Activated T-helper 1 cell treated with anti-CD3 and anti-CD28 coated beads, Interleukin-12 subunit alpha, Interleukin-12 subunit beta, Interleukin-2, Interleukin-4 antibody, amounts not matched to agents 30 ng/mL and 10 ng/mL and 1 ng/mL, durations not matched to agents 14 hours and 24 hours and 36 hours (primary cell): ENCODE measurements at regions not wholly inside any gene's neighbourhood (a gene's known extent, or its start where the extent isn't known, plus 50 kb on each side); places are given as distances from the start of the nearest gene placed in this dataset.
"Not testable (repeated sequence)": the region's sequence is repeated elsewhere in the genome, so short reads cannot be mapped to it uniquely, and the experiment has no call there.

Experiments
- DNase-seq: peaks from one replicate; pipeline ENCODE4 v3.0.0; 2021; ENCODE audit warnings: low spot score
- H3K27ac Mint-ChIP-seq: one replicate; pipeline ENCODE4 v1.8.0; 2021; ENCODE audit warnings: mild to moderate bottlenecking, mixed read lengths
- H3K27me3 Mint-ChIP-seq: one replicate; pipeline ENCODE4 v1.8.0; 2022; ENCODE audit warnings: mild to moderate bottlenecking, moderate library complexity, mixed read lengths; ENCODE audit not compliant: insufficient read depth
- H3K36me3 Mint-ChIP-seq: one replicate; pipeline ENCODE4 v1.8.0; 2021; ENCODE audit warnings: low read depth, mixed read lengths
- H3K4me1 Mint-ChIP-seq: one replicate; pipeline ENCODE4 v1.8.0; 2021; ENCODE audit warnings: low read depth, mixed read lengths
- H3K4me3 Mint-ChIP-seq: one replicate; pipeline ENCODE4 v1.8.0; 2021; ENCODE audit warnings: mild to moderate bottlenecking, moderate library complexity, mixed read lengths
- H3K9me3 Mint-ChIP-seq: one replicate; pipeline ENCODE4 v1.8.0; 2021; ENCODE audit warnings: mixed read lengths
- intact Hi-C: fragments of 100-400 bp; cut with micrococcal nuclease; formaldehyde crosslinking; loops from one replicate; pipeline ENCODE4 v1.15.1; 2024

DNA sequence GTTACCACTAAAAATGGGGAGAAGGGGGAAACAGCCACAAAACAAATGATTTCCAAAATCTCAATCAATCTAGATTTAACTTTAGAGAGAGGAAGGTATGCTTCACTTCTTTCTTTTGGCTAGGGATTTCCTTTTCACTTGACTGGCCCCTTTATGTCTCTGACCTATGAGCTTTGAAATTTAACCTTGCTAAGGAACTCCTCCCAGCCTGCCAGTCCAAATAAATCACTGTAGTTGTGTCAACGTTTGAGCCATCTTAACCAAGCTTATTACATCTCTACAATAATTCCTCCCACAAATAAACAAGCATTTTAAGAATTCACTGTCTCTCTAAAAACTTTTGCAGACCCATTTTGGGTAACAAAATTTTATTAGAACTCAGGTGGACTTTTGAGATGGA, 315.5 kb upstream of the CELF2 start:
- intact Hi-C loops, result no loop called here
- Mint-ChIP-seq H3K9me3 (no peaks in the 10 kb centered on the region), H3K4me1 (no peaks in the 10 kb centered on the region), H3K36me3 (no peaks in the 10 kb centered on the region), H3K27me3 (no peaks in the 10 kb centered on the region), H3K4me3 (no peak overlapping the region), H3K27ac (no peak overlapping the region)
- DNase-seq, result no peak

DNA sequence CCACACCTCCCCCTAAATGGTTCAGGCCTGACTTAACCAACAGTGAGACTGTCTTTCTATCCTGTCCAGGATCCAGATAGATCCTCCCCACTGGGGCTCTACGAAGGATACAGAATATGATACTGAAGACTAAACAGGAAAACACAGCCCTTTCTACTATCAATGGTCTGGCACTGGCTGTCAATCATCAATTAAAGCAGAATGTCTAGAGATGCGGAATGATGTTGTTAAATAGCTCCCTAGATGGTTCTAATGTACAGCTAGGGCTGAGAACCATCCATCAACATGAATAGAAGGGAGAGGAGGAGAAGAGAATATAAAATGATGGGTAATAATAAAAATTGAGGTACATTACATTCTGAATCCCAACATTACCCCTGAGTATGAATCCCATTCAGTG, 314.3 kb upstream of the CELF2 start:
- no peaks in the 10 kb centered on the region for H3K4me1 Mint-ChIP-seq
- intact Hi-C loops, result no loop called here
- H3K9me3 Mint-ChIP-seq, result no peaks in the 10 kb centered on the region
- no peaks in the 10 kb centered on the region for H3K36me3 Mint-ChIP-seq
- no peak for DNase-seq
- no peak overlapping the region for H3K27ac Mint-ChIP-seq
- no peak overlapping the region for H3K4me3 Mint-ChIP-seq
- H3K27me3 Mint-ChIP-seq, result no peaks in the 10 kb centered on the region

DNA sequence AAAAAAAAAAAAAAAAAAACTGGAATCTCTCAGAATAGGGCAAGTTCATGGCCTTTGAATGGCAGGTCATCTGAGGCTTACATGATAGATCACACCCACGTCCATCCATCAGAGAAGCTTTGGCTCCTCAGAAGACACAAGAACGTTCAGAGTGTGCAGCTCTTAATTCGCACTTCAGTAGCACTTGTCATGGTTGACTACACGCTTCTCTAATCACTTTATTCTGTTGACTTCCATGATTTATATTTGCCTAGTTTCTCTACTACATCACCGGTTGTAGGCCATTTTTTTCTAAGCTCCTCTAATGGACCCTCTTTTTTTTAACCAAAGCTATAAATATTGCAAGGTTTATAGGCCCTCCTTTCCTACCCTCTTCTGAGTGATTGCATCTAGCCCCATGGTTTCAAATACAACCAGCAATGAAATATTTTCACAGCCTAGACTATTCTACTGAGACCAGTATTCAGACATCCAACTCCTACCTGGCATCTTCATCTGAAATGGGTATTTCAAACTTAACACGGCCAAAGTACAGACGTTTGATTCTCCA, 305.4 kb upstream of the CELF2 start:
- H3K4me1 Mint-ChIP-seq, result no peaks in the 10 kb centered on the region
- no peak overlapping the region for H3K27ac Mint-ChIP-seq
- no peaks in the 10 kb centered on the region for H3K9me3 Mint-ChIP-seq
- intact Hi-C loops, result no loop called here
- H3K36me3 Mint-ChIP-seq, result no peaks in the 10 kb centered on the region
- no peak for DNase-seq
- H3K27me3 Mint-ChIP-seq, result peaks cover 4% of the 10 kb centered on the region
- no peak overlapping the region for H3K4me3 Mint-ChIP-seq

DNA sequence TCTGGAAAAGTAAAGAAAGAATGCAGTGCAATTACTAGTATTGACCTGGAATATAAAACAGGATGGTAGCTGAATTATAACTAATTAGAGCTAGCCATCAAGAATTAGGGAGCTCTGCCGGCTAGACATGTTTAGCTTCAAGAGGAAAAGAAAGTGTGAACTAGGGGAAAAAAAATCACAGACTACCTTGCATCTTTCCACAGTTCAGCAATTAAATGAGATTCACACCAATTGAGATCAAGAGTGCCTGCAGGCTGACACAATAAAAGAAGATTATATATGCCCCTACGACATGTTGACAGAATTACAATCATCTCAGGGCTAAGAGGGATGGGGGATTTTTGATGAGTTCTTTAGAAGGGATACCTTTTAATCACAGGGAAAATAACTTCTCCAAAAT, 303.3 kb upstream of the CELF2 start:
- peaks cover 4% of the 10 kb centered on the region for H3K27me3 Mint-ChIP-seq
- H3K9me3 Mint-ChIP-seq, result no peaks in the 10 kb centered on the region
- intact Hi-C loops, result no loop called here
- H3K27ac Mint-ChIP-seq, result no peak overlapping the region
- H3K36me3 Mint-ChIP-seq, result no peaks in the 10 kb centered on the region
- H3K4me3 Mint-ChIP-seq, result no peak overlapping the region
- DNase-seq, result no peak
- no peaks in the 10 kb centered on the region for H3K4me1 Mint-ChIP-seq

DNA sequence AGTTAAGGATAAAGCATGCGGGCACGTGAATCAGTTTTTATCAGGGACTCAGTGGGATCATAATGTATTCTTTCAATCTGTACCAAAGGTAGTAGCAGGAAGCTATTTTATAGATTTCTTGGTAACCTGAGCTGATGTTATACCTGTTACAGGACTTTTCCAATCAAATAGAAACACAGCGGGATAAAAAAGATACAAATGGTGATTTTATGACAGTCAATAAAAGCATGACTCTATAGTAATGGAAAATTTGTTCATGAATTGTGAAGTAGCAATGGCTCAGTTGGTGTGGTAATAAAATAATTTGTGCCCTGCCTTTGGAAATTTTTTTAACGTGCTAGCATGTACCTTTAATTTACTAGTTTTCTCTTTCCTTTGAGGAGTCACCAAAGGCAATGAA, 300.7 kb upstream of the CELF2 start:
- intact Hi-C loops, result no loop called here
- peaks cover 4% of the 10 kb centered on the region for H3K27me3 Mint-ChIP-seq
- H3K27ac Mint-ChIP-seq, result no peak overlapping the region
- H3K9me3 Mint-ChIP-seq, result no peaks in the 10 kb centered on the region
- DNase-seq, result no peak
- no peaks in the 10 kb centered on the region for H3K36me3 Mint-ChIP-seq
- H3K4me3 Mint-ChIP-seq, result no peak overlapping the region
- no peaks in the 10 kb centered on the region for H3K4me1 Mint-ChIP-seq

DNA sequence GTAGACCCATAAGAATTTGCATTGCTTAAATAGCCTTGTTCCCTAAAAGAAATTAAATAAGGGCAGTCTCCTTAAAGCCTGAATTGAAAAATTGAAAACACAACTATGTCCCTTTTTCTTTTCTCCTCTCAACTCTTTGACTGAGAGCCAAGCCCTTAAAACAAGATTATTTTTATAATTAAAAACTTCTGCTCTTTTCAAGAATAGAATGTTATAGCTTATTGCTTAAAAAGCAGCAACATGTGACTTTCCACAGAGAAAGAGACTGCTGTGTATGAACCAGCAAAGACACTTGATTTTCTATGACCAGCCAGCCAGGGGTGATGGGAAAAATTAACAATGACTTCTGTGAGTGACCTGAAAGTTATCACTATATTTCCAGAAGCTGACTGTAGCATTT, 295.2 kb upstream of the CELF2 start:
- Mint-ChIP-seq H3K27ac (no peak overlapping the region), H3K4me3 (no peak overlapping the region), H3K9me3 (no peaks in the 10 kb centered on the region), H3K27me3 (no peaks in the 10 kb centered on the region), H3K4me1 (no peaks in the 10 kb centered on the region), H3K36me3 (no peaks in the 10 kb centered on the region)
- DNase-seq, result no peak
- intact Hi-C loops, result no loop called here

DNA sequence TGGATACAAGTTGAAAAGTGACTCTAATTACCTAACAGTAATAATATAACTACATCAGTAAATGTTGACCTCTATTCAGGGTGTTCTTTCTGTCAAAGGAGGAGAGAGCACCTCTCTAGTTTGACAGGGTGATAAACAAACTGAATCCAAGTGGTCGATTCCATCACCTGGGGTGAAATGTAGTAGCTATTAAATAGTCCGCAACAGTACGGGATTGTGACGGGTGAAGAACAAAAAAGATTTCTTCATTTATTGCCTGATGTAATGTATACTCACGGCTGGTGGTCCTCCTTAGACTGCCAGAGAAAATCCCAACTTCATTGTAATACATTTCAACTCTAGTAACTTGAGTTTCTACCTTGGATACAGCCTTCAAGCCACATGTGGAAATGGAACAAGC, 292.5 kb upstream of the CELF2 start:
- intact Hi-C loops, result no loop called here
- Mint-ChIP-seq H3K9me3 (no peaks in the 10 kb centered on the region), H3K27ac (no peak overlapping the region), H3K4me3 (no peak overlapping the region), H3K36me3 (no peaks in the 10 kb centered on the region), H3K27me3 (no peaks in the 10 kb centered on the region), H3K4me1 (no peaks in the 10 kb centered on the region)
- no peak for DNase-seq

DNA sequence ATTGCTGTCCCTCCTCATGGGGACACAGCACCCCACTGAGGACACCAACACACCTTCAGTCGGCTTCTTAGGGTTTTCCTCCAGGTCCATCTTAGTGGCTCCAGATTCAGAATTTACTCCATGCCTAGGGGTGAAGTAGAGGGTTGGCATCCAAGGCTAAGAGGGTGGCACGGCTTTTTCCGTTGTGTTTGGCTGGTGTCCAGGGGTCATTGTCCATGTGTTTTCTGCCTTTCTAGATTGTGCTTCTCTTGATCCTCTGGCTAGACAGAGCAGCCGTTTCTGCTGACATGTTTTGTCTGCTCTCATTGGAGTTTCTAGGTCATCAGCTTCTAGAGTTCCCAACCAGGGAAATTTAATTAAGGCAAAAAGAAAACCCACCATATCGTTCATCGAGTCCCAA, 291.6 kb upstream of the CELF2 start:
- Mint-ChIP-seq H3K4me1 (no peaks in the 10 kb centered on the region), H3K9me3 (no peaks in the 10 kb centered on the region), H3K4me3 (no peak overlapping the region), H3K27ac (no peak overlapping the region), H3K36me3 (no peaks in the 10 kb centered on the region), H3K27me3 (no peaks in the 10 kb centered on the region)
- intact Hi-C loops, result no loop called here
- no peak for DNase-seq

DNA sequence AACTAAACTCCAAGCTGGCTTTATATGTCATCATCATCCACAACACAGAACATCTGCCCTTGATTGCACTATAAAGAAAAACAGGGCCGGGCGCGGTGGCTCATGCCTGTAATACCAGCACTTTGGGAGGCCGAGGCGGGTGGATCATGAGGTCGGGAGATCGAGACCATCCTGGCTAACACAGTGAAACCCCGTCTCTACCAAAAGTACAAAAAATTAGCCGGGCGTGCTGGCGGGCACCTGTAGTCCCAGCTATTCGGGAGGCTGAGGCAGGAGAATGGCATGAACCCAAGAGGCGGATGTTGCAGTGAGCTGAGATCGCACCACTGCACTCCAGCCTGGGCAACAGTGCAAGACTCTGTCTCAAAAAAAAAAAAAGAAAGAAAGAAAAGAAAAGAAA, 290.3 kb upstream of the CELF2 start:
- DNase-seq, H3K9me3 Mint-ChIP-seq, intact Hi-C loops, H3K4me1 Mint-ChIP-seq, H3K4me3 Mint-ChIP-seq, H3K27ac Mint-ChIP-seq, H3K27me3 Mint-ChIP-seq, H3K36me3 Mint-ChIP-seq: not testable (repeated sequence)

DNA sequence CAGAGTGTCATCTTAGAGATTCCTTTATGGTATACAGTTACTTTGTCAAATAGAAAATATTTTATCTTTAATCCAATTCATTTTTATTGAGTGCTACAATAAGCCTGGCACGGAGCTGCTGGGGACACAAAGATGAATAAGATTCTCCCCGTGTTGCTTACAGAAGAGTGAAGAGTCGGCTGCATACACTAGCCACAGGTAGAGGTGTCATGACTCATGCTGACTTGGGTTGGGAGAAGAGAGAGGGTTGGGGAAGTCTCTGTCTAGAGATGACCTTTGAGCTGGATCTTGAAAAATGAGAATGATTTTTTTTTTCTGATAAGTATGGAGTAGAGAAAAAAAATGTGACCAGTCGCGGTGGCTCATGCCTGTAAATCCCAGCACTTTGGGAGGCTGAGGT, 289.9 kb upstream of the CELF2 start:
- H3K27ac Mint-ChIP-seq, result no peak overlapping the region
- H3K4me1 Mint-ChIP-seq, result no peaks in the 10 kb centered on the region
- no peaks in the 10 kb centered on the region for H3K9me3 Mint-ChIP-seq
- H3K36me3 Mint-ChIP-seq, result no peaks in the 10 kb centered on the region
- intact Hi-C loops, result no loop called here
- no peak for DNase-seq
- no peaks in the 10 kb centered on the region for H3K27me3 Mint-ChIP-seq
- H3K4me3 Mint-ChIP-seq, result no peak overlapping the region

DNA sequence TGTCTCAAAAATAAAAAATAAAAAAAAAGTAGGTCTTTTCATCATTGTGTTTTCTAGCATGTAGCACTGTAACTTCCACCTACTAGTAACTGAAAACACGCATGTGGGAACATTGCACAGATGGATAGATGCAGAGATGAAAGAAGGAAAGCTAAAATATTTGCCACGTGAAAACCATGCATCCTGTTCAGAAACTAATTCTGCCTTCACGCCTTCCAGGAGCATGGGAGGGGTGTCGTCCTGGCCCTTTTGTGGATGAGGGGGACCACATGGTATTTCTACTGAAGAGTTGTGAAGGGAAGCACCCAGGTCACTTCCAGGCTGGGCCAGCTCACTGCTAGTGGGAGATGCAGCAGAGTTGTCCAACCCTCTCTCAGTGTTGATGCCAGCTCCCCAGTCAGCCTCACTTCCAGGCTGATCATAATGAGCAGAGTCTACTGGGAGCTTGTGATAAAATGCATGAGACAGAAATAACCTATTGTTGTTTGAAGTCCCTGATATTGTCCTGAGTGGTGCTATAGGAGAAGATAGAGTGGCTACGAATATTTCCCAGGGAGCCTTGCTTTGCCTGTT, 287.1 kb upstream of the CELF2 start:
- H3K27me3 Mint-ChIP-seq, result peaks cover 4% of the 10 kb centered on the region
- no peaks in the 10 kb centered on the region for H3K4me1 Mint-ChIP-seq
- H3K9me3 Mint-ChIP-seq, result no peaks in the 10 kb centered on the region
- intact Hi-C loops, result no loop called here
- H3K27ac Mint-ChIP-seq, result no peak overlapping the region
- H3K4me3 Mint-ChIP-seq, result no peak overlapping the region
- DNase-seq, result no peak
- H3K36me3 Mint-ChIP-seq, result no peaks in the 10 kb centered on the region

DNA sequence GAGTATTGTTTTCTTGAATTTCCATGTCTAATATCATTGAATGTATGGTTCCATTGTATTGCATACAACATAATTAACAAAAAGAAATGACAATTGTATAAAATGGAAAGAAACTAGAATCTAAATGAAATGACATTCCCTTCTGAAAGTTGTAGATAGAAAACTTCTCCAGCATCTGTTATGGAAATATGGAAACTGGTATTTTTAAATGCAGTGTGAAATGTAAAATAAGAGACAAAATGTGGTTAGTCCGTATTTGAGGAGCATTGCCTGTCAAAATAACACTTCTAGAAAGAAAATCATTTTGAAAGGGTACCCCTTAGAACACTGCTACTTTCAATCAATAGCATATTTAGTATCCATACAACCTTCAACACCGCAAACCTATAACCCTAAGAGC, 286.3 kb upstream of the CELF2 start:
- no peak for DNase-seq
- intact Hi-C loops, result no loop called here
- no peaks in the 10 kb centered on the region for H3K9me3 Mint-ChIP-seq
- H3K27ac Mint-ChIP-seq, result no peak overlapping the region
- peaks cover 8% of the 10 kb centered on the region for H3K27me3 Mint-ChIP-seq
- H3K36me3 Mint-ChIP-seq, result no peaks in the 10 kb centered on the region
- H3K4me3 Mint-ChIP-seq, result no peak overlapping the region
- H3K4me1 Mint-ChIP-seq, result no peaks in the 10 kb centered on the region

DNA sequence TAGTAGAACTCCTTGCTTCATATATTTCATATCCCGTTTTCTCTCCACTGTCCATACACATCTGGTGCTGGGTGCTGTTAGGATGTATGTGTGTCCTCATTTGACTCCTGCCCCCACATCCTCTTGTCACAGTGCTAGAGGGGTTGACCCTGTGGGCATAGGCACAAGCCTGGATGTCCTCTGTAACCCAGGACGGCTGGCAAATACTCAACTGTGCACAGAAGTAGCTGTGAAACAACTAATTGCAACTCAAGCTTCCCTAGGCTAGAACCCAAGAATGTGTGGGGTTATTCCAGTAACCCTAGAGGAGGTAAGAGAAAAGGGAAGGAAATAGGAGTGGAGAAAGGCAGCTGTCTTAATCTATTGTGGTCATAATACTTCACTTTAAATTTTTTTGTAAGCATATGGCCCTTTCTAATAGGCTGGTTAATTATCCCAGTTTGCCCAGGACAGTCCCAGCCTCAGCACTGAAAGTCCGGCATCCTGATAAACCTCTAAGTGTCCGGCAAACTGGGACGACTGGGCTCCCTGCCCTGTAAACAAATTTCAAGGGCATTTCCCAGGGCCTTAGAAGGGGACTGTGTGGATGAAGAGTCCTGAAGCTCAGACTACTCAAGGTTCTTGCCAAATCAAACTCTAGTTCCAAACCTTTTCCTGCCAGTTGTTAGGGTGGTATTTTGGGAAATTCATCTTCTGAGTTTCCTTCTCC, 283.2 kb upstream of the CELF2 start:
- DNase-seq, result no peak
- Mint-ChIP-seq H3K27ac (no peak overlapping the region), H3K36me3 (no peaks in the 10 kb centered on the region), H3K4me1 (no peaks in the 10 kb centered on the region), H3K27me3 (peaks cover 9% of the 10 kb centered on the region), H3K4me3 (no peak overlapping the region), H3K9me3 (no peaks in the 10 kb centered on the region)
- intact Hi-C loops, result no loop called here

DNA sequence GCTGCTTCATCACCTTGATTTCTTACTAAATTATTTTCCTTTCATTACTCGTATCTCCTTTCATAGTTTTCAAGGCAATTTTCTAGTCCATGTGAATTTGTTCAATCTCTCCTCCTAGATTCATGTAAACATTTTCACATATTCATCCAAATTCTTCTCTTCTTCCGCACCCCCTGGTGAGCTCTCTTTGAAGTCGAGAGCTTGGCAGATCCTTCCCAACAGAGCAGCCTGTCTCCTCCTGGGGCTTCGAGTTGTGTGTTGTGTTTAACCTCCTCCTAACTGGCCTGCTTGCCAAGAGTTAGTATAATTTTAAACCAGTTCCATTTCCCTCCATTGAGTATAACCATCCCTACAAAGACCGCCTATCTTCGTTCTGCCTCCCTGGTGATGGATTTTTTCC, 272.4 kb upstream of the CELF2 start:
- intact Hi-C loops, result no loop called here
- Mint-ChIP-seq H3K4me3 (no peak overlapping the region), H3K36me3 (no peaks in the 10 kb centered on the region), H3K27ac (no peak overlapping the region), H3K9me3 (peaks cover 7% of the 10 kb centered on the region), H3K4me1 (no peaks in the 10 kb centered on the region), H3K27me3 (peaks cover 2% of the 10 kb centered on the region)
- no peak for DNase-seq
